ENCODE measurements at regions not wholly inside any gene's neighbourhood (a gene's known extent, or its start where the extent isn't known, plus 50 kb on each side); places are given as distances from the start of the nearest gene placed in this dataset.

DNA sequence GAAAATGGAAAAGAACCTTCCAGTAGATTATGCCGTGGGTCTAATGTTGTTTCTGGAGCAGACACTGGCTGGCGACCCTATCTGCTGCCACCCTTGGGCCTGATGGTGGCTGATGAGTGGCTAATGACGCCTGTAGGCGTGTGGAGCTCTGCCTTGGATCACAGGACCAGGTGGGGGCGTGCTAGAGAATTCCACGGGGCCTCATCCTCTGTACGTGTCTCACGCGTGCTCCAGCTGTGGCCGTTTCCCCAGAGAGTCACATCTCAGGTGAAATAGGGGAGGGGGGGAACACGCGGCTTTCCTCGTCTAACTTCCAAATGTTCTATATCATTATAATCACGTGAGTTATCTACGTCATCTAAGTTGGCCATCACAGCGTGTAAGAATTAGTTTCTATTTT lies 160.9 kb upstream of the SMIM21 start:
- DNase-seq (ENCODE audit: low read depth): no peak

DNA sequence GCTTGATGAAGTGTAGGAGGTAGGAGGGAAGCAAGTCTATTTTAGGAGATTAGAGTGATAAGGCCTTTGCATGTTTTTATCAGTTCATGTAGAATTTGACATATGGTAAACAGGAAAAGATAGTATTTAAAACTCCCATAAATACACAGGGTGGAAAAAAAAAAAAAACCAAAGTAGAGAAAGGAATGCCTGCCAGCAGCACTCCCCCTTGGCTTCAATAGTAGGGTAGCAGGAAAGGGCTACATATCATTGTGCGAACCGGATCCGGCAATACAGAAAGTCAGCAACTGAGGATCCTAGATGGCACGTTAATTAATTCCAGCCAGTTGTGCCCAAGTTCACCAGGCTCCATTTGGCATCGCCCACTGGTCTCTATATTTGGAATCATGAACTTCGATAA lies 159.6 kb upstream of the SMIM21 start:
- DNase-seq (ENCODE audit: low read depth): no peak

DNA sequence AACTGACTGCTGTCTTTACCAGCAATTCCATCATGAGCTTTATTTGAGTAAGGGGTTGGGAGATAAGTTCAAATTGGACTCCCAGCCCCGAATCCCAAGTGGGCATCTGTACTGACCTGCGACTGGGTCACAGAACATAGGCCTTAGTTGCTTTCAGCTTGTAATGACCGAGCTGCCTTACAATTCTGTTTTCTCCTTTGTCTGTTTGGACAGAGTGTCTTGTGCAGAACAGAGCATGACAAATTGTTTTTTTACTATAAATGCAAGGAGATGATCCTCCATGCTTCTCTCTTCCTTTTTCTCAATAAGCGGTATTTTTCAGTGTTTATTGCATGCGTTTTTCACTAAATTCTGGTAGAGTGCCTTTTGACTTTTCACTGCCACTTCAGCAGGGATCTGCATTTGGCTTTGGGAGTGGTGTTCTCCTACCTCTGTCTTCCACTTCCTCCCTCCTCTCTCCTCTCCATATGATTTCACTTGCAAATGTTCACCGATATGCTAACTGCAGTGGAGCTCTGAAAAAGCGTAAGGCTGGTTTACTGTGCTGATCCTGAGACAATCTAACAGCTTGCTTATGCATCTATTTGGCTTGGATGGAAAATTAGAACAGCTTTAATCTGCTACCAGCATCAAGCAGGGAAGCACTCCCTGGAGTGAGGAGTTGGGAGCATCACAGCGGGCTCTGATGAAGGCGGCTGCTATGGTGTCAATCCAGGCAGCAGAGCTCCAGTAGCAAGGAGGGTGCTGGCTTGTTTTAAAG lies 158.8 kb upstream of the SMIM21 start:
- DNase-seq (ENCODE audit: low read depth): no peak

DNA sequence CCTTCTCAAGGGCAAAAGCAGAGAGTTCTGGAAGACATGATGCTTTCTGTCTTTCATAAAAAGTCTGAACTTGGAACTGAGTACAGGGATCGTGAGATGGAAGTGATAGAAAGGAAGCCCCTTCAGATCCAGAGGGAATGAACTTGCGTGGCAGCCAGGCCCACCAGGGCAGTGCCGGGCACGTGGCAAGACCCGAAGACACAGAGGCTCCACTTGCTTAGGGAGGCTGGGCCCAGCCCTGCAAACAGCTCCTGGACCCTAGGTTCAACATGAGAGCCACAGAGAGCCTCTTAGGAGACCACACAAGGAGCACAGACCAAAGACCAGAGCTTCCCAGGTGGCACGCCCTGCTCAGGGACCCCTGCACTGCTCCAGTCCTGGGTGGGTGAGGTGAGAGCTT lies 155.4 kb upstream of the SMIM21 start:
- DNase-seq (ENCODE audit: low read depth): no peak

DNA sequence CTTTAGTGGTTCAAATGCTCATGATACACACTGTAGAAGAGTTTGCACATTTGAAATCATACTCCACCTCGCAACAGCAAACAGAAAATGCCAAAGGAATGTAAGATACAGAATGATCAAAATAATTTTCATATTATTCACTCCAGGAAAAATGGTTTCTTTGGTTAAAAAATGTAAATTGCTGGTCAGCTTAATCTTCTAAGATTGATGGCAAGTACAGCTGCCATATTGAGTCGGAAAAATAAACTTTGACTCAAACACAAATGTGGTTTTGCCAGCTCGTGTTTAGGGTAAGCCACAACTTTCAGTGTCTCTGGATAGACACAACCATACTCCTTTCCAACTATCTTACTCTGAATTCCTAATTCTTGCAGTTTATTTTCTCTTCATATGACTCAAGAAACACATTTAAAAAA lies 154.9 kb upstream of the SMIM21 start:
- DNase-seq (ENCODE audit: low read depth): no peak

DNA sequence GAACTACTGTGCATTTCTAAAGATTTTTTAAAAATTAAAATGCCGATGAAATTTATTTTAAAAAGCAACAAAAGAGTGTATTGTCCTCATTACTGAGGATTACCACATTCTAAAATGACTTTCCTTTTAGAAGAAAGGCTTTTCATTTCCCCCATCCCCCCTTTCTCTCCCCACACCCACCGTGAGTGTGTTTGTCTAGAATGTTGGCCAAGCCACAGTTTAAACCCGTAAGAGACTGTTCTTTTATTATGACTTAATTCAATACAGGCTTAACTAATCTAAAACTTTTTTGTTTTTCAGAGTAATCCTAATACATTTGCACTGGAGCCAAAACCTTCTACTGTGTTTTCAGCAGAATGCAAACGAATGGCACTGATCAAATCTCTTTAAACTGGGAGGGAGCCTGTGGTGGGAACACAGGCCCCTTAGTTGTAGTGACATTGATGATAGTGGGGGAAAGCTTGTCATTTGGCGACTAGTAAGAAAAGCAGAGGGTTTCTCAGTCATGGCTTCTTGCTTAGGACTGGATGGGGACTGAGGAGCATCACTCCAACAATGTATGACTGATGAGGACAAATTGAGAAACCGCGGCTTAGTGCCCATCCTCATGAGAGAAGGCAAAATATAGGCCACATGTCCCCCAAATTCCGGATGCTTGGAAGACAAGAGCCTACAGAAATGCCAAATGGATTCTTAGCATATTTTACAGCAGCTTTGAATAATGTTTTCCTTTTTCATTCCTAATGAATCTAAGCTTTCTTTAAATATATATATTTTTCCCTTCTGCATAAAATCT lies 154.0 kb upstream of the SMIM21 start:
- DNase-seq (ENCODE audit: low read depth): no peak

DNA sequence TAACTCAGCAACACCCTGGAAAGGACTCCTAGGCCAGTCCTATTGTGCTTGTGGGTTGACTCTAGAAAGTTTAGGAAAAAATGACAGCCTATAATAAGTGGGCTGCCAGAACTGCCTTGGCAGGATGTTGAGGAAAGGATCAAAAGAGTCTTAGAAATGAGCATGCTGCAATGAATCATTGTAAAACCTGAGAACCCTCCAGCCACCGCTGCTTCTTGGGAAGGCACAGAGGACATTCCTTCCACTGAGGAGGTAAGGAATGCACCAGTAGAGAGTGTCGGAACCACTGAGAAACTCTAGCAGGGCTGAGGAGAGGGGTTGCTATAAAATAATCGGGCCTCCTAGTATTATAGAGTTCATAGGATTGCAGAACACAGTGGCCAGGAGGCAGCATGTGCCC lies 146.7 kb upstream of the SMIM21 start:
- no peak for DNase-seq (ENCODE audit: low read depth)

DNA sequence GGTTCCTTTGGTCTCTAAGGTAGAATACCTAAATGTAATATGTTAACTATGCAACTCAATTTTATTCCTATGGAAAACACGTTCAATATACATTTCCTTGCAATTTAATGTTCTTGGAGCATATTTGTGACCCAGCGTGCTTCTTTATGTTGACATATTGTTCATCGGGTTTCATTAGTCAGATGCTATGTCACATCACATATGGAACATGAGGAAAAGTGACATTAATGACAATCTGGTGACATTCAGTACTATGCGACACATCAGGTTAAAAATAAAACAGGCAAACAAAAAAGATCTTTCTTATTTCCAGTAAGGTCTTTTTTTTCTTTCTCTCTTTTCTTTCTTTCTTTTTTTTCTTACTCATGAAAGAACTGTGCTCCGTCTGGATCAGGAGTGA lies 135.6 kb upstream of the SMIM21 start:
- no peak for DNase-seq (ENCODE audit: low read depth)

DNA sequence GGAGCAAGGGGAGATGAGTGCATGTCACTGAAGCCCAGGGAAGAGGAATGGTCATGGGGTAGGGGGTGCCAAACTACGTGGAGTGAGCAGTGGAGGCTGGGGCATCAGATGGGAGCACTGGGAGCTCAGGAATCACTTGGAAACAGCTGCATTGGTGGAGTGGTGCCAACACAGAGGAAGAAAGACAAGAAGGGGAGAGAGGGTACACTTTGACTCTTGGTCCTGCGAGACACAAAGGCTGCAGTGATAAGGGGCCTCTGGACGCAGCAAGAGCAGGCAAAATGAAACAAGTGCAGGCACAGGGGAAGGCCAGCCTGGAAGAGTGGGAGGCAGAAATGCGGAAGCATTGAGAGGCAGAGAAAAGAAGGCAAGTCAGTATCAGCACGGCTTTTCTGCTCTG lies 134.7 kb upstream of the SMIM21 start:
- no peak for DNase-seq (ENCODE audit: low read depth)

DNA sequence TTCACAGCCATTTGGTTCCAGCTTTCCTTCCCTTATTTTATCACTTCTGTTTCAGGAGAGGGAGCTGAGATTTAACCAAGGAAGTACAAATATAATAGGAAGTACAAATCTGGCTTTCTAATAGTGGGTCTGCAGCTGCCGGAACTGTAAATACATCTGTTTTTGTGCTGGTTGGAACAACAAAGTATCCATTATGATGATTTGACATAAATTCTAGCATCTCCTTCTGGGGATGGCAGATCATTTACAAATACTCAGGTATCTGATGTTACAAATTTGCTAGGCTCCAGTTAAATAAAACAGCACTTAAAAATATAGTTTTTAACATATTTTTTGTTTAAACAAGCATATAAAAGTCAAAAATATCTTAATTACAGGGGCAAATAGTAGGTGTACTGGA lies 131.3 kb upstream of the SMIM21 start:
- no peak for DNase-seq (ENCODE audit: low read depth)

DNA sequence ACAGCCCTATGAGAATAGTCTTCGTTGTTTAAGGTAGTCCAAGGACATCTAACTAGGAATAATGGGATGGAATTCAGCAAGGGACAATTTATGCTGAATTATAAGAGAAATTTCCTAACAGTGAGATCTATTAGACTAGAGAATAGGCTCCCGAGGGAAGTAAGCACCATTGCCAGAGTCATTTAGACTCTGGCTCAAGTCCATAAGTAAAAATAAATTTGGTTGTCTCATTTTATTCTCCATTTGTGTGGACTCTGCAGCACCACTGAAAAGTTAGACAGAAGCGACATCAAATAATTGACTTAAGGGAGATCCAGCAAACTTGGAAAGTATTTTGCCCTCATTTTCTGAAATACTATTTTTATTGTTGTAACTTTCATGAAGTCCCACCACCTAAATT lies 129.3 kb upstream of the SMIM21 start:
- DNase-seq (ENCODE audit: low read depth): no peak

DNA sequence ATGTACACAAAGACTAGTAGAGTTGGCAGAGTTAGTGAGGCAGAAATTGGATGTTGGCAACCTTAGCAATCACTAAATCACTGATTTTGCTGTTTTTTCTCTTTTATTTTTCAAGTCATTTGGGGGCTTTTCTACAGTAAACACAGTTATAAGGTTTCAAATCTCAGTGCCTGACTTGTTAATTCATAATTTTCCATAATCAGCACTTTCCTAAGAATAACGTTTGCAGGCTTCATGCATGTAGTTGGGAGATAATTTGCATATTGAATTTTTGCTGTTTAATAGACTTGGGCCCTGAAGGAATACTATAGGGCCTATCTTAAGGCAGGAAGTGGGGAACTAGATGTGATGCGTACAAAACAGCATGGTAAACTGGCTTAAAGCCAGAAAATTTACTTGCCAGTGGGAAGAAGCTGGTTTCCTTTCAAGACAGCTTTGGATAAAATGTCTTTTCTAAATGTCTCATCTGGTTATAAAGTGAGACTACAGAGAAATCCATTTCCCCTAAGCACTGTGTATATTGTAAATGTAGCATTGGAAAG lies 127.2 kb upstream of the SMIM21 start:
- no peak for DNase-seq (ENCODE audit: low read depth)

DNA sequence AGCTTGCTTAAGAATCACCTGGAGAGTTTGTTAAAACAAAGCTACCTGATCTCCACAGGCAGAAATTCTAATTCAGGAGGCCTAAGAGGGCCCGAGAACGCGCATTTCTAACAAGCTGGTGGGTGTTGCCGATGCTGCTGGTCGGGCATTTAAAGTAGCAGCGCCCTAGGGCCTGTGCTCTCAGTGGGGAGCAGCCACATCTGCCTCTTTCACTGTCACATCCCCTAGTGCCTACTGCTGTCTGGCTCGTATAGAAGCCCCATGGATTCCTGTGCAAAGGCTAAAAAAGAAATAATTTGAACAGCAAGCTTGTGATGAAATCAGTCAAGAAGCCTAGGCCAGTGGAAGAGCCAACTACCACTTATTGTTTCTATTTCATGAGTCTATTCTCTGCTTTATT lies 126.7 kb upstream of the SMIM21 start:
- no peak for DNase-seq (ENCODE audit: low read depth)

DNA sequence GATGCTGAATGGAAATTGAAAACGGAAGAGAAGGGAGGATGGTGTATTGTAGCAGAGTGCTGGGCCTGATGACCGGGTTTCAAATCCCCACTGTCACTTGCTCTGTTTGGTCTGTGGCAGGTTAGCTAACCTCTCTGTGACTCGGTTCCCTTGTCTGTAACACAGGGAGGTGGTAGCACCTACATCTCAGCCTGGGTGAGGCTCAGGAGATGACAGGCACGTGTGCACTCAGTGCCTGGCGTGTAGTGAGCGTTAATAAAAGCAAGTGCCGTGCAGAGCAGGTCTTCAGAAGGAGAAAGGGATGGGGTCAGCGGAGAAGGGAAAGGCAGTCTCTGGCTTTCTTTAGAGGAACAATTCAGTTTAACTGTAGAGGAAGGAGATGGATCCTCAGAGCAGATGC lies 125.5 kb upstream of the SMIM21 start:
- no peak for DNase-seq (ENCODE audit: low read depth)

DNA sequence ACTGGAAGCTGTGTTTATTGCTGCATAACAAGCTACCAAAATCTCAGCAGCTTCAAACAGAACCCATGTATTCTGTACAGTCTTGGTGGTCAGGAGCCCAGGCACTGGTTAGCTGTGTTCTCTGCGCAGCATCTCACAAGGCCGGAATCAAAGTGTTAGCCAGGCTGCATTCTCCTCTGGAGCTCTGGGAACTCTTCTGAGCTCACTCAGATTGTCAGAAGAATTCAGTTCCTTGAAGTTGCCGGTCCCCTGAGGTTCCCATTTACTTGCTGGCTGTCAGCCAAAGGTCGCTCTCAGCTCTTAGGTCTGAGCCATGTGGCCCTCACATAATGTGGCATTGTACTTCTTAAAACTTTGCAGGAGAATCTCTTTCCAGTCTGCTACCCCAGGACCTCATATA lies 123.6 kb upstream of the SMIM21 start:
- DNase-seq (ENCODE audit: low read depth): no peak

DNA sequence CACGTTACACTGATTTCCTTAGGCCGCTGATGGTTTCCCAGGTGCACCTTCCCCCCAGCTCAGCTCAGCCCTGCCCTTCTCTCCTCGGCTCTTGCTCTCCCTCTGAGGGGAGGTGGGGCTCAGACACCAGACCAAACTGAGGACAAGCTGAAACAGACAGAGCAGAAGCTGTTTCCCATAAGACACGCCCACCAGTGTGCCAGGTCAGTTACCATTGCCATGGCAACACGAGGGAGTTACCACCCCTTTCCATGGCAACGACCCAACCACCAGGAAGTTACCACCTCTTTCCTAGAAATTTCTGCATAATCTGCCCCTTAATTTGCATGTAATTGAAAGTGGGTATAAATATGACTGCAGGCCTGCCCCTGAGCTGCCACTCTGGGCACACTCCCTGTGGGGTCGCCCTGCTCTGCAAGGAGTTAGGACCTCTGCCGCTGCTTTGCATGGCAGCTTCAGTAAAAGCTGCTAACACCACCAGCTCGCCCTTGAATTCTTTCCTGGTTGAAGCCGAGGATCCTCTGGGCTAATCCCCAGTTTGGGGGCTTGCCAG lies 120.9 kb upstream of the SMIM21 start:
- DNase-seq (ENCODE audit: low read depth): no peak

DNA sequence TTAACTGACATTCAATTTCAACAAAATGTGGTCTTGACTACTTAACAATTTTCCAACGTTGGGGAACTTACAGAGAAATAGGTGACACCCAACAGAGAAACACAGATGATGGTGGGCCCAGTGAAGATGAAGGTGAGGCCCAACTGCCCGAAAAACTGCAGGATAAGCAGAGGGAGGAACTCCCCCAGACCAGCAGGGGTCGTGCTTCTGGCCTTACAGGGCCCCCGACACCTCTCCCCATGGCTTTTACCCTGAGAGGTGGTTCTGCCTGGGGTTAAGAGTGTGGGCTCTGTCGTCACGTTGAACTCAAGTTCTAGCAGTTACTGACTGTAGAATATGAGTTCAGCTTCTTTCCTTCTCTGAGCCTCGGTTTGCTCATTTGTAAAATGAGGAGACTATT lies 119.5 kb upstream of the SMIM21 start:
- DNase-seq (ENCODE audit: low read depth): no peak

DNA sequence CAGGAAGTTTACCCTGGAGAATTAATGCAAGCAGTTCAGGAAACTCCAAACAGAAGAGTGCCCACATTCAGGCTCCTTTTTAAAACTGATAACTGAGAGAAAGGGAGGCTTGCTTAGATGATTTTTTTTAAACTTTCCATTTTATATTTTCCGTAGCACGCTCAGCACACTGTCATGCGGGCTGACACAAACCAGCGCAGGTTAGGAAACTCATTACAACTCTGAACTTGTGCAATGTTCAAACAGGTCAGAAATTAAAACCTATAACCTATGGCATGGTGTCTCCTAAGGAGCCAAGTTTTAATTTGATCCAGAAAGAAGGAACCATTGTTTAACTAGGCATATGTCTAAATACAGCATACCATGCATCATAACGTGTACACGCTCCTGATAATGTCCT lies 117.7 kb upstream of the SMIM21 start:
- no peak for DNase-seq (ENCODE audit: low read depth)

DNA sequence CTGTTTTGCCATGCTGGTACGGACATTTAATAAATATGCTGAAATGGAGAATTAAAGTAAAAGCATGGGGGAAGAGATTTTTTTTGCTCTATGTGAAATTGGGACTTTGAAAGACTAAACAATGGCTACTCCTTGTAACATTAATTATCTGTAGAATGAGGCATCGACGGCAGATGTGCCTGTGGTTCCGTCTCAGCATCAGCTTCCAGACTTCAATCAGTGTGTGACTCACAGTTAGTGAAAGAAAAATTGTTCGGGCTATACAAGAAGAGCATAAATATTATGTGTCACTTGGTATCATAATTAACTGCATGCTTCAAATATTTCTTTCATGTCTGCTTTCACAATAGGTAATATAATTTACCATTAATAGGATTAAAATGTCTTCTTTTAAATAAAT lies 117.0 kb upstream of the SMIM21 start:
- DNase-seq (ENCODE audit: low read depth): no peak

DNA sequence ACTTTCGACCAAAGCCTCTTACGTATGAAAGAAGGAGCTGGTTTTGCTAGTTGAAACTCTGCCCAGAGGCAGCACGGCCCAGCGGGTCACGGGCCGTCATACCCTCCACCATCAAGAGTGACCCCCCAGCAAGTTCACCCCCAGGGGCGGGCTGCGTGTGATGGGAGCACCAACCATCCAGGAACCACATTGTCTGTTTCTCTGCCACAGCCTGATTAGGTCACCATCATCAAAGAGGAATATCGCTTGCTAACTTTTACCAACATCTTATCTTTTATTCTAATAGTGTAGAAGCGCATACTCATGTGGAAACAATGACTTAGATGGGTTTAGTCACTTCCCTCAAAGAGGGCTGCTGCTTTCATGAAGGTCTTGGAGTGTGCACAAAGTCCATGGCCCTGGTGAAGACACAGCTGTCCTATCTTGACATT lies 116.6 kb upstream of the SMIM21 start:
- no peak for DNase-seq (ENCODE audit: low read depth)

DNA sequence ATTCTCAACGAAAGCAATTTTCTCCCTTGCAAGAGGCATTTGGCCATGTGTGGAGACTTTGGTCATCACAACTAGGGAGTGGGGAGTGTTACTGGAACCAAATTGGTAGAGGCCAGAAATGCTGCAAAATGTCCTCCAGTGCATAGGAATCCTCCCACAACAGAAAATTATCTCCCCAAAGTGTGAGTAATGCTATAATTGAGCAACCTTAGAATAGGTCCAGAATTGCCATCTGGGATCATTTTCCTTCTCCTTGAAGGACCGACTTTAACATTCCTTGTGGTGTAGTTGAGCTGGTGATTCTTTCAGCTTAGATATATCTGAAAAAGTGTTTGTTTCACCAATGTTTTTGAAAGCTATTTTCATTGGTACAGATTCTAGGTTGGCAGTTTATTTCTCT lies 111.2 kb upstream of the SMIM21 start:
- DNase-seq (ENCODE audit: low read depth): no peak

DNA sequence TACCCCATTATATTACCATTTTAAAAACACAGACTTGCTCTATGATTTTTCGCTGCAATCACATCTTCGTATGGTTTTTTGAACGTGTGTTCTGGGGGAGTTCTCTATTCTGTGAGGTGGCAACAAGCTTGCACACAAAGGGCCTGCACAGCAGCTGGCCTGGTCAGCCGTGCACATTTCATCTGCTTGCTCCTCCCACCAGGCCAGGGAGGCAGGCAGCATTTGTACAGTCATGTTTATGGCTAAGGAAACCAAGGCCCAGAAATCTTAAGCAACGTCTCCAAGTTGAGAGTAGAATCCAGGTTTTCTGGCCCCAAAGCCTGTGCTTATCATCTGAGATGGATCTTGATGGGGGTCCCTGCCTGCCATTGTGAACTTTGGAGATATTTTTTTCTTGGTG lies 106.4 kb upstream of the SMIM21 start:
- no peak for DNase-seq (ENCODE audit: low read depth)

DNA sequence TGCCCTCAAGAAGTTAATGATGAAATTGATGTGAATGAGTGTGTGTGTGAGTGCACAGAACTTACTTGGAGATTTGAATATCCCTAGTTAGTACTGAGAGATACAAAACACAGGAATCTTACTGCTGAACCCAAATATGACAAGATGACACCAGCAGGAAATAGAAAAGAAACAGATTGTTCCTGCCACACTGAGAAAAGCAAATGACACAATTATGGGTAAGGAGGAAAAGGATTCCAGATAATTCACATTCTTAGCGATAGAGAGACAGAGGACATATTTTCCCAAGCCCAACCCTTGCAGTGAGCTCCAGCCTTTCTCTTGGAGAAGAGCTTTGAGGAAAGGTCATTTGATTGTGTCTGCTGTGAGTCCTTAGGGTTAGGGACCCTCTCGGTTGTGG lies 105.7 kb upstream of the SMIM21 start:
- no peak for DNase-seq (ENCODE audit: low read depth)
